GM12892 (cell line): ENCODE measurements at regions not wholly inside any gene's neighbourhood (a gene's known extent, or its start where the extent isn't known, plus 50 kb on each side); places are given as distances from the start of the nearest gene placed in this dataset.

Experiments used
- POLR2A ChIP-seq: IDR thresholded peaks from 2 replicates; pipeline ENCODE4 v1.6.1; 2011; ENCODE audit warnings: low read depth, low read length, control low read depth
- POLR2AphosphoS5 ChIP-seq: IDR thresholded peaks from 2 replicates; pipeline ENCODE4 v1.6.1; 2011; ENCODE audit warnings: low read depth, low read length, control low read depth
- TAF1 ChIP-seq: IDR thresholded peaks from 2 replicates; pipeline ENCODE4 v1.6.1; 2011; ENCODE audit warnings: low read depth, mild to moderate bottlenecking, control low read depth, low read length, borderline replicate concordance

- TF ChIP-seq POLR2A (no peak), TAF1 (no peak), POLR2AphosphoS5 (no peak)
These were observed 106.3 kb downstream of the TRIM43 start for GRCh38 chr2:95698146-95698545.
